HEK293T (cell line): ENCODE measurements at regions not wholly inside any gene's neighbourhood (a gene's known extent, or its start where the extent isn't known, plus 50 kb on each side); places are given as distances from the start of the nearest gene placed in this dataset.

Experiments
- BHLHE40 ChIP-seq: fragments of 450-650 bp; IDR thresholded peaks from 2 replicates; pipeline ENCODE4 v1.6.1; 2016; ENCODE audit warnings: mild to moderate bottlenecking, moderate library complexity, borderline replicate concordance
- ELF4 ChIP-seq: fragments of 450-650 bp; IDR thresholded peaks from 2 replicates; pipeline ENCODE4 v1.6.1; 2017; ENCODE audit warnings: antibody characterized with exemption
- FOXK2 ChIP-seq: fragments of 450-650 bp; IDR thresholded peaks from 2 replicates; pipeline ENCODE4 v1.6.1; 2016; ENCODE audit warnings: mild to moderate bottlenecking
- FOXM1 ChIP-seq: fragments of 450-650 bp; IDR thresholded peaks from 2 replicates; pipeline ENCODE4 v1.6.1; 2017; ENCODE audit warnings: mild to moderate bottlenecking, borderline replicate concordance
- HDGF ChIP-seq: fragments of 450-650 bp; IDR thresholded peaks from 2 replicates; pipeline ENCODE4 v1.6.1; 2017; ENCODE audit warnings: antibody characterized with exemption, borderline replicate concordance
- LEF1 ChIP-seq: fragments of 450-650 bp; IDR thresholded peaks from 2 replicates; pipeline ENCODE4 v1.6.1; 2017; ENCODE audit warnings: mild to moderate bottlenecking, borderline replicate concordance
- PKNOX1 ChIP-seq: fragments of 450-650 bp; IDR thresholded peaks from 2 replicates; pipeline ENCODE4 v1.6.1; 2016
- SP1 ChIP-seq: fragments of 450-650 bp; IDR thresholded peaks from 2 replicates; pipeline ENCODE4 v1.6.1; 2017
- SUZ12 ChIP-seq: fragments of 450-650 bp; IDR thresholded peaks from 2 replicates; pipeline ENCODE4 v1.6.1; 2016; ENCODE audit warnings: mild to moderate bottlenecking
- TARDBP ChIP-seq: fragments of 450-650 bp; IDR thresholded peaks from 2 replicates; pipeline ENCODE4 v1.6.1; 2016

GRCh38 chr3:175898194-175898593 lies 1039.1 kb downstream of the NAALADL2 start:
- no peak for TF ChIP-seq HDGF
- TF ChIP-seq BHLHE40: no peak
- no peak for TF ChIP-seq SUZ12
- no peak for TF ChIP-seq FOXM1
- no peak for TF ChIP-seq PKNOX1
- TF ChIP-seq TARDBP: no peak
- no peak for TF ChIP-seq ELF4
- no peak for TF ChIP-seq LEF1
- no peak for TF ChIP-seq SP1
- no peak for TF ChIP-seq FOXK2
